ENCODE measurements at regions not wholly inside any gene's neighbourhood (a gene's known extent, or its start where the extent isn't known, plus 50 kb on each side); places are given as distances from the start of the nearest gene placed in this dataset.
A peak's percentile ranks its signal among the peaks of the same experiment; 100 is the strongest.

DNA sequence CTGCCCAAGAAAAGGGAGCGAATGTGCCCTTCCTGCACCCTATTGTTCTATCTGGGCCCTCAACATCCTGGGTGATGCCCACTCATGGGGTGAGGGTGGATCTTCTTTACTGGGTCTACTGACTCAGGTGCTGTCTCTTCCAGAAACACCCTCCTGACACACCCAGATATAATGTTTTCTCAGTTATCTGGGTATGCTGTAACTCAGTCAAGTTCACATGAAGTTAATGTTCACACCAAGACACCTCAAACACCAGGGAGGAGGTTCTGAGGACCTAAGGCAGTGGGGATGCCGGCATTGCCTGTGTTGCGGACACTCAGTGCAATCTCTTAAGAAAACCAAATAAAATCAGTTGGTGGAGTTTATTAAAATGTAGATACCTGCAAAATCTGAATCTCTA is 500.9 kb downstream of the BCL11A start:
- H3K36me3 ChIP-seq (ENCODE audit: control insufficient read depth in 2 of 4, insufficient read depth in 4 of 4, low read length in 3 of 4): no peaks in the 10 kb centered on the region
- no peak for FAIRE-seq
- no peaks in the 10 kb centered on the region for H3K27me3 ChIP-seq (replicated peaks in 1 of 4; ENCODE audit: control insufficient read depth in 3 of 4, extremely low read depth in 1 of 4, insufficient read depth in 3 of 4, low read length in 3 of 4)
- DNase-seq (ENCODE audit: low read depth in 1 of 2, low spot score in 2 of 2): no peak
- H2BK120ac ChIP-seq (replicated peaks; ENCODE audit: low read depth, low read length): no peak overlapping the region
- H2BK12ac ChIP-seq (ENCODE audit: low read depth, low read length): 0 out of 2 replicates have a peak overlapping the region, but pooled peaks have one; percentile 4
- peak overlapping the region; percentile 35; the same call in 1 of the 2 replicates for H2BK5ac ChIP-seq (ENCODE audit: low read depth, low read length)
- no peak overlapping the region for H3K23ac ChIP-seq (ENCODE audit: insufficient read length)
- H3K14ac ChIP-seq (ENCODE audit: insufficient read length): no peak overlapping the region
- H3K9ac ChIP-seq (replicated peaks in 1 of 4; ENCODE audit: extremely low read depth in 1 of 4, low read depth in 3 of 4, low read length in 3 of 4): no peak overlapping the region
- H3K4me1 ChIP-seq (replicated peaks in 1 of 4; ENCODE audit: control insufficient read depth in 3 of 4, insufficient read depth in 4 of 4, low read length in 3 of 4): peaks cover 2 to 18% (median 10%) of the 10 kb centered on the region in 4 experiments; a peak in 5 of 7 replicates
- H3K18ac ChIP-seq (ENCODE audit: extremely low read depth, low read length): no peak overlapping the region
- H3K9me3 ChIP-seq (ENCODE audit: insufficient read depth in 2 of 2, low read depth in 1 of 2, low read length in 1 of 2): no peaks in the 10 kb centered on the region
- TF ChIP-seq BRCA1 (IDR thresholded peaks at IDR 0.05; ENCODE audit: low read depth, low read length): no peak
- no peak for TF ChIP-seq CEBPB (IDR thresholded peaks at IDR 0.05; ENCODE audit: low read depth, low read length)
- no peak for TF ChIP-seq PHF8 (conservative IDR thresholded peaks at IDR 0.05; ENCODE audit: low read depth, low read length)
- TF ChIP-seq SAP30 (IDR thresholded peaks at IDR 0.05; ENCODE audit: insufficient read depth, insufficient replicate concordance, low read length): no peak
- no peak for TF ChIP-seq SP1 (IDR thresholded peaks at IDR 0.05; ENCODE audit: low read depth, low read length)
- no peak for TF ChIP-seq SUZ12 (IDR thresholded peaks at IDR 0.05; ENCODE audit: low read length)
- no peak overlapping the region for H4K8ac ChIP-seq (ENCODE audit: extremely low read depth, insufficient read depth, low read length)
- H2BK15ac ChIP-seq (ENCODE audit: low read length): no peak overlapping the region
- H2AFZ ChIP-seq (ENCODE audit: low read length): no peak overlapping the region
- H3K79me1 ChIP-seq (ENCODE audit: low read depth, low read length): no peaks in the 10 kb centered on the region
- H2AK5ac ChIP-seq (ENCODE audit: low read depth, low read length): no peak overlapping the region
- no peak overlapping the region for H2BK20ac ChIP-seq (ENCODE audit: low read length)
- ChIA-PET POLR2A (ENCODE audit: partially characterized antibody) (no interaction called here), CTCF (ENCODE audit: partially characterized antibody) (no interaction called here)
- peak overlapping the region; percentile 32 for H4K91ac ChIP-seq (replicated peaks; ENCODE audit: insufficient read length, low read length)
- no peaks in the 10 kb centered on the region for H4K20me1 ChIP-seq (replicated peaks in 1 of 2; ENCODE audit: control insufficient read depth in 1 of 2, insufficient read depth in 2 of 2, low read length in 2 of 2)
- 61% methylated on average over 3 of the region's 3 CpGs; no CpG with 5 or more reads in 1 of the 2 experiments for WGBS, 2 experiments (ENCODE audit: extremely low coverage in 1 of 2, insufficient coverage in 1 of 2, insufficient read length in 1 of 2, insufficient replicate concordance in 2 of 2, low coverage in 1 of 2, low lambda C conversion rate in 2 of 2, missing lambda C conversion rate in 1 of 2)
- no peaks in the 10 kb centered on the region for H3K79me2 ChIP-seq (ENCODE audit: control insufficient read depth in 1 of 2, insufficient read depth in 2 of 2, low read length in 2 of 2)
- peak overlapping the region in 1 of 2 experiments; percentile 16; a peak in 1 of 4 replicates for H3K4me2 ChIP-seq (ENCODE audit: insufficient read depth in 1 of 2, low read depth in 2 of 2, low read length in 2 of 2)
- H4K5ac ChIP-seq (ENCODE audit: insufficient read length, low read depth, low read length): no peak overlapping the region
- H3K56ac ChIP-seq (replicated peaks; ENCODE audit: insufficient read length, low read depth, low read length): no peak overlapping the region
- H3K4ac ChIP-seq (replicated peaks; ENCODE audit: insufficient read length, low read depth, low read length): no peak overlapping the region
- H3K23me2 ChIP-seq (ENCODE audit: low read depth, low read length): no peaks in the 10 kb centered on the region
- H3K27ac ChIP-seq (ENCODE audit: low read depth, low read length): no peak overlapping the region
- H3K4me3 ChIP-seq (ENCODE audit: extremely low read depth in 1 of 4, insufficient read depth in 2 of 4, low read depth in 3 of 4, low read length in 4 of 4): no peak overlapping the region
